ENCODE measurements at regions not wholly inside any gene's neighbourhood (a gene's known extent, or its start where the extent isn't known, plus 50 kb on each side); places are given as distances from the start of the nearest gene placed in this dataset.

GRCh38 chr2:83079007-83079406 lies 1380.1 kb downstream of the SUCLG1 start:
- no peak for TF ChIP-seq ZNF214 (tag by site-specific recombination; IDR thresholded peaks at IDR 0.05; ENCODE audit: borderline replicate concordance)
- no peak for TF ChIP-seq GLI4 (tag by site-specific recombination; IDR thresholded peaks at IDR 0.05)
- TF ChIP-seq ZNF600 (tag by site-specific recombination; IDR thresholded peaks at IDR 0.05): no peak
- TF ChIP-seq YY1 (tag by site-specific recombination; IDR thresholded peaks at IDR 0.05): no peak
- TF ChIP-seq ZNF768 (tag by site-specific recombination; IDR thresholded peaks at IDR 0.05): no peak
- no peak for TF ChIP-seq ZNF449 (tag by site-specific recombination; IDR thresholded peaks at IDR 0.05)
- no peak for TF ChIP-seq SCRT2 (tag by site-specific recombination; IDR thresholded peaks at IDR 0.05)
- TF ChIP-seq ZNF585B (tag by site-specific recombination; IDR thresholded peaks at IDR 0.05): no peak
- no peak for TF ChIP-seq REPIN1 (tag by site-specific recombination; IDR thresholded peaks at IDR 0.05; ENCODE audit: low read depth)
- Histone ChIP-seq H3K27ac (ENCODE audit: extremely low read depth, low read depth, low read length) (no peak overlapping the region), H3K4me1 (ENCODE audit: control insufficient read depth, insufficient read depth, low read length) (no peaks in the 10 kb centered on the region), H3K9me3 (ENCODE audit: control insufficient read depth, insufficient read depth, low read depth, low read length) (no peaks in the 10 kb centered on the region), H3K36me3 (ENCODE audit: control insufficient read depth in 2 of 2, insufficient read depth in 1 of 2, low read length in 2 of 2) (no peaks in the 10 kb centered on the region), H3K4me3 (ENCODE audit: low read depth, low read length) (no peak overlapping the region)
- POLR2A ChIA-PET: no interaction called here
- CTCF ChIA-PET: no interaction called here

DNA sequence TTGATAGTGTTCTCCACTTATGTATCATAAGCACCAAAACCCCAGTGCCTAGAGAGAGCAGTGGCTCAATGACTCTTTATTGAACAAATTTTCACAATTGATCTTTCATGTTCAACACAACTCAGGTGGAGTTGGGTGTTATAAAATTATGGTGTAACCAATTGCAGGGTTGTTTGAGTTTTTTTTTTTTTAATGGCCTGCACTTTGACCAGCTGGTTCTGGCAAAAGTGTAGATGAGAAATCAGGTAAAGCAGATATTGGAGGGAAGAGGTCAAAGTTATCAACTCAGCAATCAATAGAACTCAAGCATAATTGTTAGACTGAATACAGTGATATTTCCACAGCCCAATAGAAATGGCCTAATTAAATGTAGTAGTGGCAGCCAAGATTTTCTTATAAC lies 1386.3 kb downstream of the SUCLG1 start:
- CTCF ChIA-PET: no interaction called here
- Histone ChIP-seq H3K9me3 (ENCODE audit: control insufficient read depth, insufficient read depth, low read depth, low read length) (no peaks in the 10 kb centered on the region), H3K27ac (ENCODE audit: extremely low read depth, low read depth, low read length) (no peak overlapping the region), H3K4me1 (ENCODE audit: control insufficient read depth, insufficient read depth, low read length) (0 out of 2 replicates have a peak, but pooled peaks cover 2% of the 10 kb centered on the region), H3K36me3 (ENCODE audit: control insufficient read depth in 2 of 2, insufficient read depth in 1 of 2, low read length in 2 of 2) (no peaks in the 10 kb centered on the region), H3K4me3 (ENCODE audit: low read depth, low read length) (no peak overlapping the region)
- POLR2A ChIA-PET: no interaction called here
- TF ChIP-seq ZNF426 (tag by site-specific recombination; IDR thresholded peaks at IDR 0.05) (no peak), ZNF785 (tag by site-specific recombination; IDR thresholded peaks at IDR 0.05) (no peak), ZSCAN23 (tag by site-specific recombination; IDR thresholded peaks at IDR 0.05) (no peak), ZNF324 (tag by site-specific recombination; IDR thresholded peaks at IDR 0.05) (no peak), ZNF133 (tag by site-specific recombination; IDR thresholded peaks at IDR 0.05) (no peak), PRDM10 (tag by site-specific recombination; IDR thresholded peaks at IDR 0.05) (no peak), ZNF138 (tag by site-specific recombination; IDR thresholded peaks at IDR 0.05; ENCODE audit: borderline replicate concordance) (no peak), ZNF48 (tag by site-specific recombination; IDR thresholded peaks at IDR 0.05) (no peak), SALL2 (tag by site-specific recombination; IDR thresholded peaks at IDR 0.05; ENCODE audit: borderline replicate concordance) (no peak), ZNF423 (tag by site-specific recombination; IDR thresholded peaks at IDR 0.05) (no peak), ZBTB44 (tag by site-specific recombination; IDR thresholded peaks at IDR 0.05) (no peak)
- TF ChIP-seq, protein P1, sequence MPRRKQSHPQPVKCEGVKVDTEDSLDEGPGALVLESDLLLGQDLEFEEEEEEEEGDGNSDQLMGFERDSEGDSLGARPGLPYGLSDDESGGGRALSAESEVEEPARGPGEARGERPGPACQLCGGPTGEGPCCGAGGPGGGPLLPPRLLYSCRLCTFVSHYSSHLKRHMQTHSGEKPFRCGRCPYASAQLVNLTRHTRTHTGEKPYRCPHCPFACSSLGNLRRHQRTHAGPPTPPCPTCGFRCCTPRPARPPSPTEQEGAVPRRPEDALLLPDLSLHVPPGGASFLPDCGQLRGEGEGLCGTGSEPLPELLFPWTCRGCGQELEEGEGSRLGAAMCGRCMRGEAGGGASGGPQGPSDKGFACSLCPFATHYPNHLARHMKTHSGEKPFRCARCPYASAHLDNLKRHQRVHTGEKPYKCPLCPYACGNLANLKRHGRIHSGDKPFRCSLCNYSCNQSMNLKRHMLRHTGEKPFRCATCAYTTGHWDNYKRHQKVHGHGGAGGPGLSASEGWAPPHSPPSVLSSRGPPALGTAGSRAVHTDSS (tag by site-specific recombination; IDR thresholded peaks at IDR 0.05): no peak

Data from HEK293 (cell line).